RWPE1 (cell line): ENCODE measurements at regions not wholly inside any gene's neighbourhood (a gene's known extent, or its start where the extent isn't known, plus 50 kb on each side); places are given as distances from the start of the nearest gene placed in this dataset.

Experiments
- CTCF ChIA-PET: fragments of 350-600 bp; sonication (Branson Sonifier 250); formaldehyde crosslinking; extraction: SDS; loops from one replicate; lab custom pipeline; 2021; lab: Yijun Ruan, JAX
- POLR2A ChIA-PET: fragments of 400-600 bp; formaldehyde crosslinking; extraction: SDS; loops from one replicate; lab custom pipeline; 2020; ENCODE audit warnings: antibody characterized with exemption; ENCODE audit not compliant: low non-redundant PET; lab: Yijun Ruan, JAX
- DNase-seq: peaks from one replicate; pipeline ENCODE4 v3.0.0; 2012; ENCODE audit warnings: low spot score
- H3K27ac ChIP-seq: fragments of 450-650 bp; 2 replicates; pipeline ENCODE4 v1.5.1; 2017
- CTCF ChIP-seq: fragments of 450-650 bp; conservative IDR thresholded peaks from 2 replicates; pipeline ENCODE4 v1.5.1; 2017; ENCODE audit warnings: low read depth, mild to moderate bottlenecking

- no peak for TF ChIP-seq CTCF
- ChIA-PET POLR2A (no interaction called here), CTCF (no interaction called here)
- H3K27ac ChIP-seq, result no peak overlapping the region
- no peak for DNase-seq
These were observed 971.7 kb downstream of the CDH11 start for GRCh38 chr16:64150193-64150592.

- POLR2A ChIA-PET, result no interaction called here
- CTCF ChIA-PET, result no interaction called here
- no peak overlapping the region for H3K27ac ChIP-seq
- TF ChIP-seq CTCF, result no peak
- DNase-seq, result no peak
These were observed 972.1 kb downstream of the CDH11 start for GRCh38 chr16:64149756-64150155.

DNA sequence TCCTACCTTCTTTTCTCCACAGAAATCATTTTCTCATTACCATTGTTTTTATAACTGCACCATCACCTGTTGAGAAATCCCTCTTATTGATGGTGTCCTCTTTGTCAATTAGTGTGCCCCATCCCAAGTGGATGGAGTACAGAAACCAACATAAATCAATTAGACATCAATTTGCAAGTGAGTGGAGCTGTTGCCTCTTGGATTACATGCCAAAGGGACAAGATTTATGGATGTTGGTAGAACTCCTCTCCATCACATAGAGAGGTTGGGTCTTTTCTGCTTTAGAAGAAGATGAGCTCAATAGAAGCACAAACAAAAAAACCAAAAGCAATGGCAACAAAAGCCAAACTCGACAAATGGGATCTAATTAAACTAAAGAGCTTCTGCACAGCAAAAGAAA is 973.5 kb downstream of the CDH11 start:
- CTCF ChIA-PET, result no interaction called here

DNA sequence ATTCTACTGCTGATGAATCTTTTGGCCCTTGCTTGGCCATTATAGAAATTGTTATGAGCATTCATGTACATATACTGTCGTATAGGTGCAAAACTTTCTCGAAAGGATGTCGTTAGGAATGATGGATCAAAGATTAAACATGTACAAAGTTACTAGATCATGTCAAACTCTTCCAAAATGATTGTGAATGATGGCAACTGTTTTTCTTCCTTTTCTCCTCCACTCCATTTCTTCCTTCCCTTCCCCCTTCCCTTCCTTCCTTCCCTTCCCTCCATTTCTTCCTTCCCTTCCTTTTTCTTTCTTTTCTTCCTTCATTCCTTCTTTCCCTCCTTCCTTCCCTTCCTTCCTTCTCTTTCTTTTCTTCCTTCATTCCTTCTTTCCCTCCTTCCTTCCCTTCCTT is 973.9 kb downstream of the CDH11 start:
- TF ChIP-seq CTCF, result no peak
- H3K27ac ChIP-seq, result no peak overlapping the region
- DNase-seq, result no peak
- CTCF ChIA-PET, result no interaction called here
- POLR2A ChIA-PET, result no interaction called here

More for the DNA sequence above, 973.5 kb downstream of the CDH11 start:
- no peak for DNase-seq
- POLR2A ChIA-PET, result no interaction called here
- no peak overlapping the region for H3K27ac ChIP-seq
- TF ChIP-seq CTCF, result no peak

DNA sequence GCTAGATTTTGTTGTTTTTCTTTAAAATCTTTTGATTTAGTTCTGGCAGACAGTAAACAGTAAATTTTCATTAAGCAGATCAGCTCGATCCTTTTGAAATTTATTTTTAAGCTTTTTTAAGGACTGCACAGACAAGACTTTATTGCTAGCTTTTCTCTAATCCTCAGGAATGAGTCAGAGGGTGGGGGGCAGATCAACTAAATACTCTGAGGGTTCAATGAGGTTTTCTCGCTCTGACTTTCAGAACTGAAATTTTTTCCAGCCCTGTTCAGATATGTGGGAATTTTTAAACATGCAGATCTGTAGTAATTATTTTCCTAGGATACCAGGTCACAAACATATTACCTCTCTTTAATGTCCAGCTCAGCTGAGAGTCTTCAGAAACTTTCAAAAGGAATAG is 977.2 kb downstream of the CDH11 start:
- TF ChIP-seq CTCF, result no peak
- no peak for DNase-seq
- CTCF ChIA-PET, result no interaction called here
- POLR2A ChIA-PET, result no interaction called here
- H3K27ac ChIP-seq, result no peak overlapping the region

DNA sequence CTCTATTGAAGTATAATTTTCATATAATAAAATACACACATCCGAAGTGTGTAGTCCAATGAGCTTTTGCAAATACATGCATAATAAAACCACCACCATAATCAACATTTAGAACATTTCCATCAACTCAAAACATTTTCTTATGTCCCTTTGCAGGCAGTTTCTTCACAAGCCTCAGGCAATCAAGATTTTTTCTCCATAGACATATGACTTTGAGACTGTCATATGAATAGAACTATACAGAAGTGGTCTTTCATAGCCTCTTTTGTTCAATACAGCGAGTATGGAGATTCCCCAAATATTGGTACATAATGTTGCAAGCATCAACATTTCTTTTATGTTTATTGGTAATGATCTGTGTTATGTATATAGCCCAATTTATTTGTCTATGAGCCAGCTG is 983.2 kb downstream of the CDH11 start:
- DNase-seq, result no peak
- H3K27ac ChIP-seq, result no peak overlapping the region
- POLR2A ChIA-PET, result no interaction called here
- no peak for TF ChIP-seq CTCF
- CTCF ChIA-PET, result interaction anchor here (0.7 kb wide), 1 partner anchor 21 kb away, joined by 5 read pairs; no protein-coding TSS in a partner anchor

GRCh38 chr16:64138006-64138405 is 983.9 kb downstream of the CDH11 start:
- no peak overlapping the region for H3K27ac ChIP-seq
- no peak for TF ChIP-seq CTCF
- DNase-seq, result no peak
- ChIA-PET POLR2A (no interaction called here), CTCF (interaction anchor here (0.7 kb wide), 1 partner anchor 22 kb away, joined by 5 read pairs; no protein-coding TSS in a partner anchor)
